ENCODE measurements at regions not wholly inside any gene's neighbourhood (a gene's known extent, or its start where the extent isn't known, plus 50 kb on each side); places are given as distances from the start of the nearest gene placed in this dataset.

- DNase-seq = no peak
Measured at GRCh38 chr11:10388101-10388500, 67.0 kb upstream of the AMPD3 start.

- DNase-seq = no peak
Measured at GRCh38 chr11:10388574-10388973, 66.5 kb upstream of the AMPD3 start.

- no peak for DNase-seq
Measured at GRCh38 chr11:10390375-10390774, 64.7 kb upstream of the AMPD3 start.

GRCh38 chr11:10392095-10393079 is 62.7 kb upstream of the AMPD3 start:
- DNase-seq = no peak

- no peak for DNase-seq
Measured at GRCh38 chr11:10394229-10395101, 60.6 kb upstream of the AMPD3 start.

- no peak for DNase-seq
Measured at GRCh38 chr11:10395166-10395897, 59.7 kb upstream of the AMPD3 start.

- no peak for DNase-seq
Measured at GRCh38 chr11:10396771-10397170, 58.3 kb upstream of the AMPD3 start.

- DNase-seq = no peak
Measured at GRCh38 chr11:10397226-10397987, 57.7 kb upstream of the AMPD3 start.

- no peak for DNase-seq
Measured at GRCh38 chr11:10398525-10398924, 56.5 kb upstream of the AMPD3 start.

- DNase-seq = no peak
Measured at GRCh38 chr11:10400856-10401255, 54.2 kb upstream of the AMPD3 start.

- DNase-seq = no peak
Measured at GRCh38 chr11:10401256-10401655, 53.8 kb upstream of the AMPD3 start.

- DNase-seq = no peak
Measured at GRCh38 chr11:10401696-10402392, 53.2 kb upstream of the AMPD3 start.
